ENCODE measurements at regions not wholly inside any gene's neighbourhood (a gene's known extent, or its start where the extent isn't known, plus 50 kb on each side); places are given as distances from the start of the nearest gene placed in this dataset.

DNA sequence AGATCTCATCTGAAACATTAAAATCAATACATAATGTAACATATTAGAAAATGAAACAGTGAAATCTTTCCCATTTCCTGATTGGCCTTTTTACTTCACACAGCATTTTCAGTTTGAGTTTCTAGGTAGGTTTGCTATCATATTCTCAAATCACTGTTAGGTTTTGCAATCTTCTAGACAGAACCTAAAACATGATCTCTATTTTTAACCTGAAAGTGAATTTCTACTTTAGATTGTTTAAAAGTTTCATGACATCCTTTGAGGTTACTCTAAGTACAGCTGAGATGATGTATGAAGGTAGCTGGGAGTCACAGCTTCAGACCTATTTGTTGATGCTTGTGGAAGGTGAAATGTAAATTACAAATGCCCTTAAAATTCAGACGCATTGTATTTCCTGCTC lies 118.4 kb upstream of the GPR149 start:
- Mint-ChIP-seq H3K27ac (no peak overlapping the region), H3K36me3 (no peaks in the 10 kb centered on the region), H3K9me3 (no peaks in the 10 kb centered on the region), H3K27me3 (no peaks in the 10 kb centered on the region), H3K4me1 (ENCODE audit: unreplicated experiment) (no peaks in the 10 kb centered on the region), H3K4me3 (no peak overlapping the region)
- TF ChIP-seq CTCF (conservative IDR thresholded peaks at IDR 0.05): no peak
- DNase-seq (ENCODE audit: extremely low spot score, unreplicated experiment): no peak

GRCh38 chr3:154542837-154543236 lies 112.8 kb upstream of the GPR149 start:
- DNase-seq (ENCODE audit: extremely low spot score, unreplicated experiment): no peak
- no peaks in the 10 kb centered on the region for H3K9me3 Mint-ChIP-seq
- no peak overlapping the region for H3K4me3 Mint-ChIP-seq
- H3K36me3 Mint-ChIP-seq: no peaks in the 10 kb centered on the region
- no peaks in the 10 kb centered on the region for H3K4me1 Mint-ChIP-seq (ENCODE audit: unreplicated experiment)
- no peak overlapping the region for H3K27ac Mint-ChIP-seq
- no peaks in the 10 kb centered on the region for H3K27me3 Mint-ChIP-seq
- no peak for TF ChIP-seq CTCF (conservative IDR thresholded peaks at IDR 0.05)

GRCh38 chr3:154540950-154541604 lies 111.1 kb upstream of the GPR149 start:
- TF ChIP-seq CTCF (conservative IDR thresholded peaks at IDR 0.05): no peak
- Mint-ChIP-seq H3K27me3 (no peaks in the 10 kb centered on the region), H3K36me3 (no peaks in the 10 kb centered on the region), H3K4me1 (ENCODE audit: unreplicated experiment) (no peaks in the 10 kb centered on the region), H3K27ac (no peak overlapping the region), H3K4me3 (no peak overlapping the region), H3K9me3 (no peaks in the 10 kb centered on the region)
- DNase-seq (ENCODE audit: extremely low spot score, unreplicated experiment): no peak

GRCh38 chr3:154538566-154539360 lies 108.8 kb upstream of the GPR149 start:
- Mint-ChIP-seq H3K36me3 (no peaks in the 10 kb centered on the region), H3K4me1 (ENCODE audit: unreplicated experiment) (no peaks in the 10 kb centered on the region), H3K27me3 (no peaks in the 10 kb centered on the region), H3K9me3 (no peaks in the 10 kb centered on the region), H3K27ac (no peak overlapping the region), H3K4me3 (no peak overlapping the region)
- no peak for DNase-seq (ENCODE audit: extremely low spot score, unreplicated experiment)
- TF ChIP-seq CTCF (conservative IDR thresholded peaks at IDR 0.05): no peak

GRCh38 chr3:154536751-154537150 lies 106.8 kb upstream of the GPR149 start:
- Mint-ChIP-seq H3K27ac (no peak overlapping the region), H3K36me3 (no peaks in the 10 kb centered on the region), H3K4me1 (ENCODE audit: unreplicated experiment) (no peaks in the 10 kb centered on the region), H3K27me3 (no peaks in the 10 kb centered on the region), H3K4me3 (no peak overlapping the region), H3K9me3 (no peaks in the 10 kb centered on the region)
- no peak for TF ChIP-seq CTCF (conservative IDR thresholded peaks at IDR 0.05)
- no peak for DNase-seq (ENCODE audit: extremely low spot score, unreplicated experiment)
